GM19455 (cell line): ENCODE measurements at regions not wholly inside any gene's neighbourhood (a gene's known extent, or its start where the extent isn't known, plus 50 kb on each side); places are given as distances from the start of the nearest gene placed in this dataset.
"Not testable (repeated sequence)": the region's sequence is repeated elsewhere in the genome, so short reads cannot be mapped to it uniquely, and the experiment has no call there.

Source experiments
- ATAC-seq: cut with Tn5 transposase; IDR thresholded peaks from one replicate; pipeline ENCODE4 v1.9.1; 2021; ENCODE audit not compliant: unreplicated experiment

DNA sequence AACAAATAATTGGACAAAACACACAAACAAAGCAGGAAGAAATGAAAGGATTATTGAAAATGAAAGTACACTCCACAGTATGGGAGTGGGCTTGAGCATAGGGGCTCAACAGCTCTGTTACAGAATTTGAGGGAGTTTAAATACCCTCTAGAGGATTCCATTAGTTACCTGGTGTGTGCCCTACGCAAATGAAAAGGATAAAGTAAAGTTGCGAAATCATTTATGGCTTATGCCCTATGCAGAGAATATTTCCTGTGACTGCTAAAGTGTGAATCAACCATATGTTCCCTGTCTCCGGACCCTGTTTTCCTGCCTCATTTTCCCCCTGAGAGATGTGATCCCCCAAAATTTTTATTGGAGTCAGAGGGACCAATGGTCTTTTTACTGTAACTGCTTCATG is 634.6 kb upstream of the CNTNAP2 start:
- ATAC-seq, result no peak

DNA sequence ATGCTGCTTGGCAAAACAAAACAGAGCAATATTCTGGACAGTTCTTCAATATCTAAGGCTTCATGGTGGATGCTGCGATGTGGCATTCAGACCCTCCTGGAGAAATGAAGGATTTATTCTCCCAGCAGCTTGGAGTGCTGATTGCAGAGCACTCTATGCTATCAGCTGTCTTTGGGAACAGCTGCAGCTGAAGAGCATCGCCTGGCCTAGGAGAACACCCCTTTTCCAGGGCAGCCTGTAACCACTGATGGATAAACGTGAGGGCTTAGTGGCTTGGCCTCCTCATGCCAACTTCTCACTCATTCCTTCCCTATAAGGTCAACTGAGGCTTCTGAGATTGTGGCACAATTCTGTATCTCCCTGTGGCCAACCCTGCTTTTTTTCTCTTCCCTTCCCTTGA is 638.1 kb upstream of the CNTNAP2 start:
- no peak for ATAC-seq

DNA sequence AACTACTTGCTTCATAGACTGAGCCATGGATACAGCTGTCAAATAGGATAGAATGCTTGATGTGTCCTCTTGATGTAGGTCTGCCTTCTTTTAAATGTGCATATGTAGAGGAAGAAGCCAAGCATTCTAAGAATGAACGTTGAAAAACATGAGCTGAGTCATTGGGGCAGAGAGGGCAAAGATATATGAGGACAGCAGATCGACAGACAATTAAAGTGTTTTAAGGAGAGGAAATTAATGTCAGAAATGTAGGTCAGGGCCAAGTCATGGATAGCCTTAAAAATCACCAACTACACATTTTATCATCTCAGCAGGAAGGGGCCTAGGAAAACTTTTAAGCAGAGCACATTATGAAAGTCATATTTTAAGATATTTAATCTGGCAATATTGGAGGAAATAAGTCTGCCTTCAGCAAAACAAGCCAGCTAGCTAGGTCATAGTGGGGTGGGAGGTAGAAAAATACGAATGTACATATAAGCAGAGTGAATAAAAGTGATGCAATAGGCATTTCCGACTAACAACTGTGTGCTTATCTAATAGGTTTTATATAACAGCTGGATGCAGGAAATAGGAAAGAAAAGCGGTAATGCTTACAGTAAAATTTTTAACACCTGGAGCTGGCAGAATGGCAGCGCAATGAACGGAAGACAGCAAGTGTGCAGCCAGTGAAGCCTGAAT is 638.3 kb upstream of the TPK1 start:
- no peak for ATAC-seq

DNA sequence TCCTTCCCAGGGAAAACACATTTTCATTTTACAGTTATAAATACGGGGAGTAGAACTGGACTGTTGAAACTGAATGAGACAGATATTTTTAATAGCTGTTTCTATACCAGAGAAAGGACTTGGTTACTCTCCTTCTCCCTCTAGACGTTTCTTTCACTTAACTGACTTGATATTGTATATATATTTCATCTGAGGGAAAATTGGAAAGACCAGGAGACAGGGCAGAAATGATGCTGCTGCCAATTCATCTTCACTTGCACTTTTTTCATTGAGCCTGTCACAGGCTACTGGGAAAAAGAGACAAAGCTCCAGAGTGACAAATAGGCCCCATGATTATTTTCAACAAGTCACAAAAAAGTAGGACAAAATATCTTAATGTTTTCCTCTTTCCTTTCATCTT is 636.0 kb upstream of the TPK1 start:
- ATAC-seq, result no peak

DNA sequence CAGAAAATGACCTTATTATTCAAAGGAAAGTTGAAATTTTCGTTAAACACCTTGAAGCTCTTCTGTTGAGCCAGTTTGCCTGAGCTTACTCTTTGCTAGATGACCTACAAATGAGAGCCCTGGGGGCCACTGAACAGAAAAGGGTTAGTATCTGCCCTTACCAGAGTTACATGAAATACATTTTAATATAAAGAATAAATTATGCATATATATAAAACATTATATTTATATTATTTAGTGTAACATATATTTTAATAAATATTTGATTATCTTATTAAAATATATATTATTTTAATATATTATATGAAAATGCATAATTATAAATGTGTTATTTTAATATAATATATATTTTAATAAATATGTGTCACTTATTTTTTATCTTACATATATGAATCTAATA is 628.4 kb upstream of the TPK1 start:
- no peak for ATAC-seq

DNA sequence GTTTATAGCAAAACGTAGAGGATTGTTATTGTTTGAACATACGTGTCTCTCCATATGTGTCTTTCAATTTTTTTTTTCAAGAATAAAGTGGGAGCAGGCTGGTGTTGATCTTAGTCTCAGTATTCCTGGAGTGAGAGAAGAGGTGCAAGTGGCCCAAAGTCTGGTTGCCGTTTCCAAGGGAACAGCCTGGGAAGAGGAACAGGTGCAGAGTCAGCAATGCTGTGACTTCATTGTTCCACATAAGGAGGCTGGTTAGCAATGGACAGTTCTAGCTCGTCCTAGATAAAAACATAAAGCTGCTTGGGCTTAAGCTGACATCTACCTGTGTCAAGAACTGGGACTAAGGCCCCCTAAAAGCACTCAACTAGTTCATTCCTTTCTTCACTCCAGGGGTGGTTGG is 626.6 kb upstream of the TPK1 start:
- ATAC-seq, result no peak

DNA sequence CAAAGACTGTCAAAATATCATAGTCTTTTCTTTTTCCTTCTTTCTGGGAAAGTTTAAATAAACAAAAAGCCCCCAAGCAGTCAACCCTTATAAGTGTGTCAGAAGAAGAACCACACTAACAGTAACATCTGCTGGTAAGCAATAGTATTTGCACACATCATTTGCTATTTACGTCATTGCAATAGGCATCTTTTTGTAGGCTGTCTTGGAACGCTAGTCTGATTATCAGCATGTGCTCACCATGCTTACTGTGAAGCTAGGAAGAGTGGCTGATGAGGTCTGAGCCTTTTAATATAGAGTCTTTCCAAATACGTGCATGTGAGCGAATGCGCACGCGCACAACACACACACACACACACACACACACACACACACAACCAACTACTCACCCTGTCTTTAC is 599.0 kb upstream of the TPK1 start:
- no peak for ATAC-seq

DNA sequence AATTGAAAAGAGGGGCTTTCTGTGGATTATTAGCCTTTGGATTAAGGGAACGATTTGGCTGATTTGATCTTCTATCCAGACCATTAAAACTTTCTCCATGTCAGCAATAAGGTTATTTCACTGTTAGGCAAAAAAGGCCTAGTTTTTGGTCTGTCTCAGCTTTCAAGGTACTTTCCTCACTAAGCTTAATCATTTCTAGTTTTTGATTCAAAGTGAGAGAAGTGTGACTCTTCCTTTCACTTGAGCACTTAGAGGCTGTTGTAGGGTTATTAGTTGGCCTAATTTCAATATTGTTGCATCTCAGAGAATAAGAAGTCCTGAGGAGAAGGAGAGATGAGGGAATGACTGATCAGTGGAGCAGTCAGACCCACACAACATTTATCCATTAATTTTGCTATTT is 596.0 kb upstream of the TPK1 start:
- ATAC-seq, result no peak

DNA sequence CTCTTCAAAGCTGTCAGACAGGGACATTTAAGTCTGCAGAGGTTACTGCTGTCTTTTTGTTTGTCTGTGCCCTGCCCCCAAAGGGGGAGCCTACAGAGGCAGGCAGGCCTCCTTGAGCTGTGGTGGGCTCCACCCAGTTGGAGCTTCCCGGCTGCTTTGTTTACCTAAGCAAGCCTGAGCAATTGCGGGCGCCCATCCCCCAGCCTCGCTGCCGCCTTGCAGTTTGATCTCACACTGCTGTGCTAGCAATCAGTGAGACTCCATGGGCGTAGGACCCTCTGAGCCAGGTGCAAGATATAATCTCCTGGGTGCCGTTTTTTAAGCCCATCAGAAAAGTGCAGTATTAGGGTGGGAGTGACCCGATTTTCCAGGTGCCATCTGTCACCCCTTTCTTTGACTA is 582.6 kb upstream of the TPK1 start:
- ATAC-seq, result not testable (repeated sequence)

DNA sequence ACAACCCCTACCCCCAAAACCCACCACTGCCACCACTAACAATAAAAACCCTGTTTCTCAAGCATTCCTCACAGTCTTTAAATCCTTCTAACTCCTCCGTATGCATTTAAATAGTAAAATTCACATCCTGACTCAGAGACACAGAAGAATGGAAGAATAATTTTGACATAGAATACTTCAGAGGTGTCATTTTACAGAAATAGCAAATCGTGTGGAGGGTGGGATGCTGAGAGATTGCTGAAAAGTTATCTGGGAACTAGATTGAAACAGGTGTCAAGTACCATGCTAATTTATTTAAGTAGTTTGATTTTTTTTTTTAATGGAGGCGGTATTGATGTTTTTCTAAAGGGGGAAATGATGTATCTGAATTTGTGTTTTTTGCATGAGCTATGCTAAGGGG is 575.2 kb upstream of the TPK1 start:
- ATAC-seq, result no peak

DNA sequence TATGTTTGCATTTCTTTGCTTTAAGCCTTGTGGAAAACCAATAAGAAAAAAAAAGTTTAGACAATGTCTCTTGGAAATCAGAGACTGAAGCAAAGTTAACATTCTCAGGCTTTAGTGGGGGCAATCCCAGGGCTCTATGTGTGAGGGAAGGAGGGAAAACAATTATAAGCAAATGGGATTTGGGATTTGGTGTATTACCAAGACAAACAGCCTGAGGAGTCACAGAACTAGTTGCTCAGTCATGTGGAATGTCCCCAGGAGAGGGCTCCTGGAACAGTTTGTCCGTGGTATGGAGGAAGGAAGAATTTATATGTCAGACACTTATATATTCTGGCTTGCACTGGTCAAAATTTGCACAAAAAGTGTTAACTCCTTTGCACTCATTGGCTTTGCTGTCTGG is 562.9 kb upstream of the TPK1 start:
- no peak for ATAC-seq

DNA sequence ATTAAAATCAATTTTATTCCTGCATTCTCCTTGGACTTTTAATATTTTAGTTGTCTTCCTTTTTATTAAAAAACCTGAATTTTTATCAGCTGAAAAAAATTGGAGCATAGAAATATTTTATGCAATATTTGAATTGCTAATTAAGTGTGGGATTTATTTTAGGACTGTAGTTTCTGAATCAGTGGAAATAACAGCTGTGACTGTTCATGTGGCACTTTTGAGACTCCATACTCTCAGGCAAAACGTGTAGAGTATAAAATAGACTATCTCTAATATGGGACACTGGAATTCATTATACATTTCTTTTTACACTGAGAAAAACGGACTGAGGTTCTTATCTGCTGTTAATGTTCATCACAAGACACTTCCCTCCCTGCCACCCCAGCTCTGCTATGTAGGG is 558.3 kb upstream of the TPK1 start:
- no peak for ATAC-seq

DNA sequence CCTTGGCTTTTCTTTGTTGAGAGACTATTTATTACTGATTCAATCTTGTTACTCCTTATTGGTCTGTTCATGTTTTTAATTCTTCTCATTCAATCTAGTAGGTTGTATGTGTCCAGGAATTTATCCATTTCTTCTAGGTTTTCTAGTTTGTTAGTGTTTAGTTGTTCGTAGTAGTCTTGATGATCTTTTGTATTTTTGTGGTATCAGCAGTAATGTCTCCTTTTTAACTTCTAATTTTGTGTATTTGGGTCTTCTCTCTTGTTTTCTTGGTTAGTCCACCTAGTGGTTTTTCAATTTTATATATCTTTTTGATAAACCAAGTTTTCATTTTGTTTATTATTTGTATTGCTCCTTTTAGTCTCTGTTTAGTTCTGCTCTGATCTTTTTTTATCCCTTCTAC is 546.9 kb upstream of the TPK1 start:
- ATAC-seq, result no peak

DNA sequence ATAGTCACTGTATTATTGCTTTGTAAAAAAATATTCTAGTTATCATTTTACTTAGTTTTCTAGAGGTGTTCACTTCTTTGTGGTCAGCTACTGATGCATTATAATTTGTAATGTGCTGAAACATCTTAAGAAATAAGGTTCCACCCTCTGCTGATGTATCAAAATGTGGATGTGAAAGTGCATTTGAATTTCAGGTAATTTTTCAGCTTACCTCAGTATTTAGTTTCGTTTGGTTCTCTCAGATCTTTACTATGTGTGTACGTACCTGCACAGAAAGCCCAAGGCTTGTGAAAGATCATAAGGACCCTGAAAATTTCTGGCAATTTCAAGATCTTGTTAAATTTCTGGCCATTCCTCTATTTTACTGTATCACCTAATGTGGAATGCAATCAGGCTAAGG is 542.3 kb upstream of the TPK1 start:
- ATAC-seq, result no peak

DNA sequence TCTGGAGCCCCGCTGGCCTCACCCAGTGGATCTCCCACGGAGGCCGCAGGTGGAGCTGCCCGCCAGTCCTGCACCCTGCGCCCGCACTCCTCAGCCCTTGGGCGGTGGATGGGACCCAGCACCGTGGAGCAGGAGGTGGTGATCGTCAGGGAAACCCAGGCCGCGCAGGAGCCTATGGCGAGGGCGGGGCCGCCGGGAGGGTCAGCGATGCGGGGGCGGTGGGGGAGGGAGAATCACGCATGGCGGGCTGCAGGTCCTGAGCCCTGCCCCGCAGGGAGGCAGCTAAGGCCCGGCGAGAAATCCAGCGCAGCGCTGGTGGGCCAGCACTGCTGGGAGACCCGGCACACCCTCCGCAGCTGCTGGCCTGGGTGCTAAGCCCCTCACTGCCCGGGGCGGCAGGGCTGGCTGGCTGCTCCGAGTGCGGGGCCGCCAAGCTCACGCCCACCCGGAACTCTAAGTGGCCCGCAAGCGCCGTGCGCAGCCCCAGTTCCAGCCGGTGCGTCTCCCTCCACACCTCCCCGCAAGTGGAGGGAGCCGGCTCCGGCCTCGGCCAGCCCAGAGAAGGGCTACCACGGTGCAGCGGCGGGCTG is 524.8 kb upstream of the TPK1 start:
- ATAC-seq, result no peak

DNA sequence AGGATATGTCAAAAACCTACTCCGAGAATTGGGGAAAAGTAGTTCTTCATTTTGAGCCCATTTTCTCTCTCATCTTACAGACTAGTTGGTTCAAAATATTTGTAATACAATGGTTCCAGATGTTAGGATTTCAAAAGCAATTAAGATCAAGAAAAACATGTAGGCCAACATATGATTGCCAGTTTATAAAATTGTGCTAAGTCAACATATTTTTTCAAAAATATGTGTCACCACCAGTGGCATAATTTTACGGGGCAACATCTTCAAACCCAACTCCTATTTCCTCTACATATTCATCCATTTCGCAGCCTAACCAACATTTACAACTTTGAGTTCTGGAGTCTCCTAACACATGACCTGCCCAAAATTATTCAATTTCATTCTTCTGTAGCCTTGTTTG is 514.5 kb upstream of the TPK1 start:
- ATAC-seq, result no peak

DNA sequence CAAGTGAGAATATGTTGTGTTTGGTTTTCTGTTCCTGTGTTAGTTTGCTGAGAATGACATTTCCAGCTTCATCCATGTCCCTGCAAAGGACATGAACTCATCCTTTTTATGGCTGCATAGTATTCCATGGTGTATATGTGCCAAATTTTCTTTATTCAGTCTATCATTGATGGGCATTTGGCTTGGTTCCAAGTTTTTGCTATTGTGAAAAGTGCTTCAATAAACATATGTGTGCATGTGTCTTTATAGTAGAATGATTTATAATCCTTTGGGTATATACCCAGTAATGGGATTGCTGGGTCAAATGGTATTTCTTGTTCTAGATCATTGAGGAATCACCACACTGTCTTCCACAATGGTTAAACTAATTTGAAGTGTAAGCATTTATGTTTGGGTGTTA is 513.6 kb upstream of the TPK1 start:
- ATAC-seq, result not testable (repeated sequence)

DNA sequence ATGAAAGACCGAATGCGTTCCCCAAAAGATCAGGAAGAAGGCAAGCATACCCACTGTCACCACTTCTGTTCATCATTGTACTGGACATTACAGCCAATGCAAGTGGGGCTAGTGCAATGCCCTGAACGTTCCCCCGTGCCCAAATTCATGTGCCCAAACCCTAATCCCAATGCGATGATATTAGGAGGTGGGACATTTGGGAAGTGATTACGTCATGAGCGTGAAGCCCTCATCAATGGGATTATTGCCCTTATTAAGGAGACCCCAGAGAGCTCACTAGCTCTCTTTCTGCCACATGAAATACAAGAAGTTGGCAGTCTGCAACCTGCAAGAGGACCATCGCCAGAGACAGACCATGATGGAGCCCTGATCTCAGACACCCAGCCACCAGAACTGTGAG is 511.4 kb upstream of the TPK1 start:
- no peak for ATAC-seq

DNA sequence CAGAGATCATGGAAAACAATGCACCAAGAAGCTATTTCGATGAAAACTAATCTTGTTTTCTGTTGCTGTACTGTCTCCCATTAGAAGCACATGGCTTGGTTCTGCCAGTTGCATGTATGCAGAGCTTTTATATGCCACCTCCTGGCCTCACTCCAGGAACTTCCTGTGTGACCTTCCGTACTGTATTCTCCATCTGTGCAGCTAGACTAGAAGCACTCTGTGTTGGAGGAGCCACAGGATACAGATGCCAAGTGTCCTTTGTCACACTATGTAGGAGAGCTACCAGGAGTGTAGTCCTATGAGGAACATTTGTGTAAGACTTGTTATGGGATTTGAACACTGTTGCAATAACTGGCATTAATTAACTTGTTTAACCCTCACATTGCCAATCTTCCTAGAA is 503.5 kb upstream of the TPK1 start:
- ATAC-seq, result no peak

DNA sequence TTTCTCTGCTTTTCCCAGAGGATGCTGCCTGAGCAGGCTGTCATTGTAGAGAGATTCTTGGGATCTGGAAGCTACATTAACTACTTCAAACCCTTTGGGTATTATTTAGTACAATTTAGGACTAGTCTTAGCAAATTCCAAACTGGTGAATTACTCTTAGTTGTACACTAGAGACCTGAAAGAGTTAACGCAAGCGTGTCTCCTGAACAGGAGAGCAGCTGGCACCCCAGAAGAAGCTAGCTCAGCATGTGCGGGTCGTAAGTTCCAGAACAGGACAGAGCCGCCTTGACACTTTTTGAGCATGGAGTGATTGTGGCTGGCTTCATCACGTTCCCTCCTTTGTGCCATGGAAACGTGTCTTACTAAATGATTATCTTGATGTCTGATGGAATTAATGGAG is 495.7 kb upstream of the TPK1 start:
- no peak for ATAC-seq

DNA sequence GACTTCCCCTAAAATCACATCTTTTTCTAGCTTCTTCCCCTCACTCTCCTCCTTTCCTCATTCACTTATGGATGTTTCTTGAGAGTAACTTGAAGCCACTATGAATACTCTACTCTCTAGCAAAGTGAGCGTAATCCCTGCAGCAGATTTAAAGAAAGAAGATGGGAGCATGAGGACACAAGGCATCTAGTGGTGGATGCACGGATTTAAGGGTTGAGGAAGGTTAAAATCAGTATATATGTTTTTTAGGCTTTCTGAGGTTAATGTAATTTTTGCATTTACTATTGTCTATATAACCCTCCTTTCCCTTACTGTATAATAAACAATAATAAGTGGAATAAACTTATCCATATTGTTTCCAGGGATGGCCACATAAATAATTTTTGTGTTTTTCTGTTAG is 495.2 kb upstream of the TPK1 start:
- no peak for ATAC-seq

DNA sequence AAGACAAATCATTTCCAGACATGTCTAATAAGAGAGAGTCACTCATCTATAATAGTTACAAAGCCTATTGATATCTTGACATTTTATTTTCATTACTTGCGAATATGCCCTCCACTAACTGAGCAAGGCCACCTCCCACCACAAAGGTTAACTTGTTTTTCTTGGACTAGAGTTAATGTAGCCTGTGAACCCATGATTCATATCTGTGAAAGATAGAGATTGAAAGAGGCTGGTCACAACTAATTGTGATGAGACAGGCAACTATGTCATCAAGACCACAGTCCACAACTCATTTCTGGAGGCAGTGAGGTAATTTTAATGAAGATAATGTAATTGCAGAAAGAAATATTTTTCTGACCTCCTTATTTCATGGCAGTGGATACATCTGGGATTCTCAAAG is 491.8 kb upstream of the TPK1 start:
- no peak for ATAC-seq

DNA sequence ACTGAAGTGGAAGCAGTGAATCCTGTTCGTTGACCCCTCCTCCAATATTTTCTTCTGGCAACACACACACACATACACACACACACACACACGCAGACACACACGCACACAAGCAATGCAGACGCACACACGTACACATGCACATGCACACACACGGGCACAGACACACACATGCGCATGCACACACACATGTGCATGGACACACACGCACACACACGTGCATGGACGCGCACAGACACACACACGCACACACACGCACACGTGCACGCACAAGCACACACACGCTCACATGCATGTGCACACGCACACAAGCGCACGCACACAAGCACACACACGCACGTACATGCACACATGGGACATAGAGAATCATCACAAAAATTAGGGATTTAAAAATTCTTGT is 488.2 kb upstream of the TPK1 start:
- ATAC-seq, result no peak
